A673 (cell line): ENCODE measurements at regions not wholly inside any gene's neighbourhood (a gene's known extent, or its start where the extent isn't known, plus 50 kb on each side); places are given as distances from the start of the nearest gene placed in this dataset.
"Not testable (repeated sequence)": the region's sequence is repeated elsewhere in the genome, so short reads cannot be mapped to it uniquely, and the experiment has no call there.

Experiments used
- BruUV-seq: library from RNA; stranded (reverse); fragments of 400-500 nt; replicated peaks from 2 replicates; lab custom pipeline; 2021; lab: Mats Ljungman, UMichigan
- CTCF ChIA-PET: fragments of 300-600 bp; sonication (Branson Sonifier 250); formaldehyde crosslinking; loops from one replicate; lab custom pipeline; 2022; ENCODE audit warnings: antibody characterized with exemption; lab: Charles Lee
- POLR2A ChIA-PET: fragments of 300-600 bp; sonication (Branson Sonifier 250); formaldehyde crosslinking; loops from one replicate; lab custom pipeline; 2022; ENCODE audit warnings: antibody characterized with exemption; ENCODE audit not compliant: low non-redundant PET; lab: Charles Lee
- DNase-seq: peaks from one replicate; pipeline ENCODE4 v3.0.0-alpha.2; 2015; ENCODE audit warnings: low spot score
- H3K27ac ChIP-seq: fragments of 200-600 bp; sonication (generic); 2 replicates; pipeline ENCODE4 v1.5.1; 2016; ENCODE audit warnings: mixed run types, low read depth, mild to moderate bottlenecking, mixed read lengths, antibody characterized with exemption, low read length; ENCODE audit not compliant: poor library complexity, severe bottlenecking
- H3K27me3 ChIP-seq: fragments of 200-600 bp; sonication (generic); replicated peaks from 2 replicates; pipeline ENCODE4 v1.6.1; 2017; ENCODE audit warnings: mixed run types, low read depth, mild to moderate bottlenecking, mixed read lengths, antibody characterized with exemption, low read length; ENCODE audit not compliant: insufficient read depth, poor library complexity
- H3K36me3 ChIP-seq: fragments of 200-600 bp; sonication (generic); 2 replicates; pipeline ENCODE4 v1.6.1; 2016; ENCODE audit warnings: mixed run types, mild to moderate bottlenecking, mixed read lengths, antibody characterized with exemption, low read length; ENCODE audit not compliant: insufficient read depth, poor library complexity, severe bottlenecking
- H3K4me1 ChIP-seq: fragments of 200-600 bp; sonication (generic); 2 replicates; pipeline ENCODE4 v1.6.1; 2017; ENCODE audit warnings: mixed run types, mild to moderate bottlenecking, mixed read lengths, antibody characterized with exemption, low read length; ENCODE audit not compliant: insufficient read depth, poor library complexity, severe bottlenecking
- H3K4me3 ChIP-seq: fragments of 200-600 bp; sonication (generic); 2 replicates; pipeline ENCODE4 v1.5.1; 2016; ENCODE audit warnings: low read depth, mixed run types, mild to moderate bottlenecking, mixed read lengths, low read length; ENCODE audit not compliant: poor library complexity, severe bottlenecking
- H3K9me3 ChIP-seq: fragments of 200-600 bp; sonication (generic); 2 replicates; pipeline ENCODE4 v1.6.1; 2016; ENCODE audit warnings: mixed run types, low read depth, mild to moderate bottlenecking, mixed read lengths, antibody characterized with exemption, low read length; ENCODE audit not compliant: poor library complexity, severe bottlenecking
- CTCF ChIP-seq: fragments of 300-800, 200-600 bp; sonication (generic); conservative IDR thresholded peaks from 2 replicates; pipeline ENCODE4 v1.5.1; 2017; ENCODE audit warnings: low read depth, mild to moderate bottlenecking, antibody characterized with exemption, low read length, moderate library complexity, mixed read lengths
- EZH2 ChIP-seq: fragments of 200-600 bp; sonication (generic); IDR thresholded peaks from 2 replicates; pipeline ENCODE4 v1.6.1; 2017; ENCODE audit warnings: borderline replicate concordance, low read depth, mild to moderate bottlenecking, mixed read lengths, antibody characterized with exemption, low read length; ENCODE audit not compliant: poor library complexity, severe bottlenecking
- intact Hi-C: fragments of 100-400 bp; cut with micrococcal nuclease; formaldehyde crosslinking; loops from one replicate; pipeline ENCODE4 v1.10.0; 2022; ENCODE audit not compliant: unreplicated experiment

- no peaks in the 10 kb centered on the region for H3K36me3 ChIP-seq
- no peaks in the 10 kb centered on the region for H3K4me1 ChIP-seq
- no peak for TF ChIP-seq EZH2
- TF ChIP-seq CTCF = no peak
- BruUV-seq = no TSS peak
- H3K9me3 ChIP-seq = no peaks in the 10 kb centered on the region
- no peaks in the 10 kb centered on the region for H3K27me3 ChIP-seq
- no peak overlapping the region for H3K4me3 ChIP-seq
- H3K27ac ChIP-seq = no peak overlapping the region
- intact Hi-C loops = no loop called here
- DNase-seq = no peak
- CTCF ChIA-PET = no interaction called here
- POLR2A ChIA-PET = no interaction called here
These were observed 587.1 kb upstream of the HTR2C start for GRCh38 chrX:113996781-113997180.

GRCh38 chrX:113991720-113992119, 592.2 kb upstream of the HTR2C start:
- H3K9me3 ChIP-seq, H3K27me3 ChIP-seq, H3K27ac ChIP-seq, CTCF ChIA-PET, intact Hi-C loops, H3K4me3 ChIP-seq, BruUV-seq, H3K36me3 ChIP-seq, H3K4me1 ChIP-seq, POLR2A ChIA-PET, DNase-seq: not testable (repeated sequence)

GRCh38 chrX:113990669-113991068, 593.2 kb upstream of the HTR2C start:
- DNase-seq, H3K4me1 ChIP-seq, CTCF ChIA-PET, intact Hi-C loops, H3K4me3 ChIP-seq, H3K36me3 ChIP-seq, BruUV-seq, H3K9me3 ChIP-seq, H3K27me3 ChIP-seq, POLR2A ChIA-PET, H3K27ac ChIP-seq: not testable (repeated sequence)

GRCh38 chrX:113988315-113988935, 595.5 kb upstream of the HTR2C start:
- H3K4me1 ChIP-seq, CTCF ChIA-PET, H3K4me3 ChIP-seq, intact Hi-C loops, DNase-seq, H3K27ac ChIP-seq, H3K9me3 ChIP-seq, BruUV-seq, H3K36me3 ChIP-seq, H3K27me3 ChIP-seq, POLR2A ChIA-PET: not testable (repeated sequence)
